Kidney tubule cell (primary cell): ENCODE measurements at regions not wholly inside any gene's neighbourhood (a gene's known extent, or its start where the extent isn't known, plus 50 kb on each side); places are given as distances from the start of the nearest gene placed in this dataset.

Experiments
- DNase-seq: peaks from one replicate; pipeline ENCODE4 v3.0.0-alpha.2; 2018; ENCODE audit warnings: low spot score

DNA sequence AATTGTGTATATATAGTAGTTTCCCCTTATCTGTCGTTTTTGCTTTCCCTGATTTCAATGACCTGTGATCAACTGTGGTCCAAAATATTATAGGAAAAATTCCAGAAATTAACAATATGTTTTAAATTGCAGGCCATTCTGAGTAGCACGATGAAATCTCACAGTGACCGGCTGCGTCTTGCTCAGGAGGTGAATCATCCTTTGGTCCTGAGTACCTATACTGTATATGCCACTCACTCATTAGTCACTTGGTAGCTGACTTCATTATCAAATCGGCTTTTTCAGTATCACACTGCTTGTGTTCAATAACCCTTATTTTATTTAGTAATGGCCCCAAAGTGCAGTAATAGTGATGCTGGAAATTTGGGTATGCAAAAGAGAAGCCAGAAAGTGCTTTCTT is 728.3 kb upstream of the EYS start:
- no peak for DNase-seq

GRCh38 chr6:66429210-66429609 is 722.2 kb upstream of the EYS start:
- no peak for DNase-seq

DNA sequence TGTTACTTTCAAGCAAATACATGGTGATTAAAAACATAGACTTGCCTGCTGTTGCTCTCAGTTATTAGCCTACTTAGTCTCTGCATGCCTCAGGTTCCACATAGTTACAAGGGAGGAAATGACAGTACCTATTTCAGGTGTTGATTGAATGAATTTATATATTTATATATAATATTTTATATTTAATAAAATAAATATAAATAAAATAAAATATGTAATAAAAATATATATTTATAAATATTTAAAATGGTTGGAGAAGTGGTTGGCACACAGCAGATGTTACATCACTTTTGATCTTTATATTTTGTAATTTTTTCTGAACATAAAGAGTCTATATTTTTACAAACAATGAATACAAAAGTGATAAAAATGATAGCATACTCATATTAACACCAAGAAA is 716.0 kb upstream of the EYS start:
- no peak for DNase-seq

GRCh38 chr6:66421570-66421969 is 714.5 kb upstream of the EYS start:
- no peak for DNase-seq

GRCh38 chr6:66418906-66419305 is 711.9 kb upstream of the EYS start:
- DNase-seq: no peak

GRCh38 chr6:66403966-66404365 is 696.9 kb upstream of the EYS start:
- no peak for DNase-seq

DNA sequence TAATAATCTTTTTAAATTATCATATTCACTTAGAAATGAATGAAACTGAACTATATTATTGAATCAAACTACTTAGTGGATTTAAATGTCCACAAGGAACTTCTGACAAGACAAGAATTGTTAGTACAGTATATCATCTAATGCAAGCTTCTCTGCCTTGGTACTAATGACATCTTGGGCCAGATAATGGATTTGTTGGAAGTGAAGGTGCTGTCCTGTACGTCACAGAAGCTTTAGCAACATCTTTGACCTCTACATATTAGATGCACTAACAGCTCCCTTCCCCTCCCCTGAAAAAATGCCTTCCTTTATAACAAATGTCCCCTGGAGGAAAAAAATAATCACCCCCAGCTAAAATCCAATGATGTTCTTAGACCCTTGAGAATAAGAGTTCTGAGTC is 695.8 kb upstream of the EYS start:
- DNase-seq: no peak

DNA sequence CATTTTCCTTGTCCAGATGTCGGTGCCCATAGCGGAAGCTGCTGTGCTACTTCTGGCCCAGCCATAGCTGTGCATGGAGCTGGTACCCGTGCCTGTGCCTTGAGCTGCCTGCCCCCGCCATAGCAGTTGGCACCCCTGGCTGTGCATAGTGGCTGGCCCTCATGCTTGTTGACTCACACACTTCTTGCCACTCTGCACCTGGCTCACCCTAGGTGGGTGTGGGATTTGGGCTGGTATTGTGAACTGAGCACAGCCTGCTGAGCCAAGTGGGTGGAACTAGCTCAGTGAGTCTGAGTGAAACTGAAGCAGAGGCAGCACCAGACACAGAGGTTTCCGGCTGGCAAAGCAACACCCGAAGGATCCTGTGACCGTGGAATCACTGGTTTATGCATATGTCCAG is 689.5 kb upstream of the EYS start:
- no peak for DNase-seq

DNA sequence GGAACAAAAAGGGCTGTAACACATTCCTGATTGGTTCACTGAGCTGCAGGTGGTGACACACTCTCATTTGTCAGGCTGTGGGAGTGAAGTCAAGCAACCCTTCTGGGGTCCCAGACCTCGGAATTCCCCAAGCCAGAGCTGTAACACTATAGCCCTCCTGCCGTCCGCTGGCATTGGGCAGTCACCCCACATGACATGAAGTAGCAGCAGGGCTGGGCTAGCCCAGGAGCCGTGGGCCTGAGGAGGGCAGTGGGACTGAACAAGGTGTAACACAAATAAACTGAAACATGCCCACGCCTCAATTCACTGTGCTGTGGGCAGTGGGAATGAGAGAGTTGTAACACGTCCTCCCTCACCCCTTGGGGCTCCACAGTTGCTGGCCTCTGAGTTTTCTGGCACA is 689.1 kb upstream of the EYS start:
- DNase-seq: no peak

DNA sequence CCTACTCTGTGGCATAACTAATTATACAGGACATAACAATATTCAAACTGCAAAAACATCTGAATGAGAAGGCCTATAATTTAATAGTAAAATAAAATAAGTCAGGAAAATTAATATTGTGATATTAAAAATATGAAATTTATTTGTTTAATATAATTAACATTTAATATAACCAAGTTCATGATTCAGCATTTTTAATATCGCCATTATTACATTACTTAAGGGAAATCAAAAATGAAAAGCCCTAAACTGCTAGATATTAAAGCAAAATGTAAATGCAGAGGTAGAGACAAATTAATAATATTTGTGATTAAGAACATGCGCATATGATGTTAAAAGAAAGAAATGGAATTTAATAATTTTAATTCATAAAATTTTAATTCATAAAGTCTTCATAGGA is 683.4 kb upstream of the EYS start:
- DNase-seq: no peak

- DNase-seq: no peak
Measured at GRCh38 chr6:66376001-66376400, 669.0 kb upstream of the EYS start.

GRCh38 chr6:66369407-66369806 is 662.4 kb upstream of the EYS start:
- DNase-seq: no peak

DNA sequence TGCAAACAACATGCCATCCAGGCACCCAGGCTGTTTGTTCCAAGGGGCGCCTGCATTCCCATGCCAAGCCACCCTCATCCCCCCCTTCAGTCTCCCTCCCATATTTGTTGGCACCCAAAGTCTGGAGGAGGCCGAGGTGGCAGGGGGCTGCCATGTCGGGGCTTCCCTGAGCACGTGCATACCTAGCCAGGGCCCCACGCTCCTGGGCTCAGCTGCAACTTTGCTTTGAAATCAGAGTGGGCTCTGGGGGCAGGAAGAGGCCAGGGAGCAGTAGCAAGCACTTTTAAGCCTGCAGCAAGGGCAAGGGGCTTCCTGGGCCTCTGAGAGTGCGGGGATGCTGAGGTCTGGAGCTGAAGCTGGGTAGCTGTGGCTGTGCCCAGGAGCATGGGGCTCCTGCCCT is 655.9 kb upstream of the EYS start:
- DNase-seq: no peak

GRCh38 chr6:66361886-66362285 is 654.9 kb upstream of the EYS start:
- no peak for DNase-seq

DNA sequence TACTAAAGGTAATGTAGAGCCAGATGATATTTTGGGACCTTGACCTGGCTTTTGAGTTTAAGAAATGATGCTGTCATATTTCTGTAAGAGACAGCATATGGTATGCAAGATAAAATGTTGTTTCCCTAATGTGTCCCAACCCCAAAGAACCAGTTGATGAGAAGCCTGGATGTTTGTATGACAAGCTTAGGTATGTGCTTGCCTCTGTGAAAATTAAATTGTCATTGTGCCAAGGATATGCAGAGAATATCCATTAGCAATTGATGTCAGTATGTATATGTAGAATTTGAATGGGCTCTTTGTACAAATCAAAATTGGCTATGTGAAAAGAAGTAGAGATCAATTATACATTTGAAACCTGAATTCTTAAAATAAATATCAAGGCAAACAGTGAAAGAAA is 650.8 kb upstream of the EYS start:
- DNase-seq: no peak

DNA sequence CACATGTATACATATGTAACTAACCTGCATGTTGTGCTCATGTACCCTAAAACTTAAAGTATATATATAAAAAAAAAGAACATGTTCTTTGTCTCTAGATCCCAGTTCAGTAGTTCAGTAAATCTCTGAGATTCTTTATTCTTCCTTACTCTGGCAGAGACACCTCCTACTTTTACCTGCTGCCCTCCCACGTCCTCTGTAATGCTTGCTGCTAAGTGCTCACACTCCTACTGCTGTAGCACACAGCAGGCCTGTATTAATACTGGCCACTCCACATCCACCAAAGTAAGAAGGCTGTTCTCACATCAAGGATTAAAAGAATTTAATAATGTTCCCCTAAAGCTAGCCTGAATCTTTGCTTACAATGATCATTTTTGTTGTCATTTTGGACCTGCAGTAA is 648.4 kb upstream of the EYS start:
- DNase-seq: no peak

GRCh38 chr6:66344796-66345195 is 637.8 kb upstream of the EYS start:
- no peak for DNase-seq

GRCh38 chr6:66340736-66341135 is 633.7 kb upstream of the EYS start:
- no peak for DNase-seq

DNA sequence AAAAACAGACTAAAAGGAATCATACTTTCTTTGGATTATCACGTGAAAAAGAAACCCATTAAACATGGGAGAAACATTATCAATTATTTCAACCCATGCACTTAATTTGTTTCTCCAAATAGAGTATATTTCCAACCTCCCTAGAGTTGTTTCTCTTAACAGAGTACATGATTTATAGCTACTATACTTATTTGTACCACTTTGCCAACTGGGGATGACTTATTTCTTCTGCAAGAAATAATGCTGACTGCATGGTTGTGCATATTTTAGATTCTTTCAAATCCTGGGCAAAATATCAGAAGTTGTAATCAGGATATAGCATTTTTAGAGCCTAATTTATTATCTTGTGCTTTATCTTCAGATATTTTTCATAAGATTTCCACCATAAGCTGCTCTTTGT is 629.1 kb upstream of the EYS start:
- DNase-seq: no peak

DNA sequence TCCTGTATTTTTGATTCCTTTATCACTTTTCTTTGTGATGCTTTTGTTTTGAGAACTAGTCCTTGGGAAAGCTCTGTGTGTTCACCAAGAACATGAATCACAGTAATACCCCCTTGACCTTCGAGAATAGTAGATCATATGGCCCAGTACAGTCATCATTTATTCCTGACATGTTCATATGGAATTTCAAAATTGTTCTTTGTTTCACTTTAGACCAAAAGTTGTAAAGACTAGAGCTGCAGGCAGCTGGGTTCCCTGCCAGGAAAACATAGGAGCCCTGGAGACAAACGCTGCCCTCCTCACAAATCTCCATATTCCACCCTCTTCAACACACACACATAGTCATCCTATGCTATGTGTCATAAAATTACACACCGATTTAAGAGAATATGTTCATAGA is 621.2 kb upstream of the EYS start:
- DNase-seq: no peak

GRCh38 chr6:66326228-66326627 is 619.2 kb upstream of the EYS start:
- no peak for DNase-seq

DNA sequence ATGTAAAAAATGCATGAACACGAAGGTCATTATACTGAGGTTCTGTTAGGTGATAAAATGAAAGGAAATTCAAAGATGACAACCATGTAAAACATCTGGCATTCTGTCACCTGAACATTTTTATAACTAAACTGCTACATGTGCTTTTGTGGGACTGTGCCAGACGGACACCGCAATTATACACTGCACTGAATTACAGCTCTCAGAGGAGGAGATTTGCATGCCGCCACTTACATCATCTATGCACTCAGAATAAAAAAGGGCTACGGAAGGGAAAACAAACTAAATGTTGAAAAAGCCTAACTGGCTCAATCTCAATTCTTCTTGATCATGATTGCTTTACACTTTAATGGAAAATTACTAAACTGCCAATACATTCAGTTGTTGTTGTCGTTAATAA is 614.0 kb upstream of the EYS start:
- DNase-seq: no peak

- DNase-seq: no peak
Measured at GRCh38 chr6:66307490-66307889, 600.5 kb upstream of the EYS start.

DNA sequence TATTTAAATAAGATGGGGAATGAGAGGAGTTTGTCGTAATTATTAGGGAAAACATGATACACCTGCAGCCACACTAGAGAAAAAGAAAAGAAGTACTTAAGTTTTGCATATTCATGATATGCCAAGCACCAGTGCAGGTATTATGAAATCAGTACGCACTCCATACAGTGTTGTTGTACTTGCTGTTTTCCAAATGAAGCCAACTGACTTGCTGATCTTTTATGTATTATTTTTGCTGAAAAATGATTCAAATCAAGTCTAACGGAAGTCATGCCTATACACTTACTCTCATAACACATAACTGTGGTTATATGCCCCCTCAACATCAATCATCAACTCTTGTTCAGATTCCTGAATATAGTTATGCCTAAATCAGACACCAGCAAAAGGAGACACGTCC is 584.9 kb upstream of the EYS start:
- DNase-seq: no peak

GRCh38 chr6:66289889-66290288 is 582.9 kb upstream of the EYS start:
- DNase-seq: no peak
